NCI-H1092 (cell line): ENCODE measurements at regions not wholly inside any gene's neighbourhood (a gene's known extent, or its start where the extent isn't known, plus 50 kb on each side); places are given as distances from the start of the nearest gene placed in this dataset.
"Not testable (repeated sequence)": the region's sequence is repeated elsewhere in the genome, so short reads cannot be mapped to it uniquely, and the experiment has no call there.

Source experiments
- DNase-seq: peaks from one replicate; lab custom pipeline; 2025; lab: John Stamatoyannopoulos, UW

DNA sequence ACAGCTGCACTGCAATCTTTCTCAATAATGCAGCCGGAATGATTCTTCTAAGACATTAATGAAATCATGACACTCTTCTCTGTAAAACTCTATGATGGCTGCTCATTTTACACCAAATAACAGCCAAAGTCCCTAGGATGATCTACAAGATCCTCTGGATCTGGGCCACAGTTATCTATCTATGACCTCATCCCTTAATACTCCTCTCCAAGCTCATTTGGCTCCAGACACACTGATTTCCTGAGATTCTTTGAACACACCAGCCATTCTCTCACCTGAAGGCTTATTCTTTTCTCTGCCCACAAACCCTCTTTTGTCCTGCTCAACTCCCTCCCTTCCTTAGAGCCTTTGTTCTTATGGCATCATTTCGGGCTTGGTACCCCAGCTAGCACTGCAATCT, 577.4 kb upstream of the ANKRD30A start:
- DNase-seq: no peak

DNA sequence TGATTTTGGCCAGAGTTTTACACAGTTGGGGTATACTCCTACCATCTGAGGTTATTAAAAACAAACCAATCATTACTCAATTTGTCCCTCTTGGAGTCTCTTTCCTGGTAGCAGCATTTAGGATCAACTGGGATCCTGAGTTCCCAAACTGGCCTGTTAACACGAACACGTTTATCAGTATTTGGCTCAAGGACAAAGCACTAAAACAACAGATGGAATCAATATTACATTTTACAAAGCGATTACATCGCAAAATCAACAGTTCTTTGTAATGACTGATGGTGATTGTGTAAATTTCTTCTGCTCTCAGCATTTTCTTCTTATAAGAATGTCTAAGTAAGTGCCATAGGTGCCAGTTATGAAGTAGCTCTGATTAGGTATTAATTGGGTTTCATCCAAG, 582.9 kb upstream of the ANKRD30A start:
- DNase-seq: no peak

DNA sequence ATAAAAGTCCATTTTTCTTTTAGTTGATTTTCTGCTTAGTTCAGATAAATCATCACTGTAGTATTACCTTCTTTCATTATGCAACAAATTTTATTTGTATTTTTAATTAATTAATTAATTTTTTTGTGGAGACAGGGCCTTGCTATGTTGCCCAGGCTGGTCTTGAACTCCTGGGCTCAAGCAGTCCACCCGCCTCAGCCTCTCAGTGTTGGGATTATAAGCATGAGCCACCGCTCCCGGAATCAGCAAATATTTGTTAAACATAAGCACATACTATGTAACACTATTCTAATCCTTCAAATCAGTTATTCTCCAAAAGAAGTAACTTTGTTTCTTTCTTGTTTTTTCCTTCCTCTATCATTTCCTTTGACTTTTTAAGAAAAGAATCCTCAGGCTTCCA, 584.8 kb upstream of the ANKRD30A start:
- no peak for DNase-seq

DNA sequence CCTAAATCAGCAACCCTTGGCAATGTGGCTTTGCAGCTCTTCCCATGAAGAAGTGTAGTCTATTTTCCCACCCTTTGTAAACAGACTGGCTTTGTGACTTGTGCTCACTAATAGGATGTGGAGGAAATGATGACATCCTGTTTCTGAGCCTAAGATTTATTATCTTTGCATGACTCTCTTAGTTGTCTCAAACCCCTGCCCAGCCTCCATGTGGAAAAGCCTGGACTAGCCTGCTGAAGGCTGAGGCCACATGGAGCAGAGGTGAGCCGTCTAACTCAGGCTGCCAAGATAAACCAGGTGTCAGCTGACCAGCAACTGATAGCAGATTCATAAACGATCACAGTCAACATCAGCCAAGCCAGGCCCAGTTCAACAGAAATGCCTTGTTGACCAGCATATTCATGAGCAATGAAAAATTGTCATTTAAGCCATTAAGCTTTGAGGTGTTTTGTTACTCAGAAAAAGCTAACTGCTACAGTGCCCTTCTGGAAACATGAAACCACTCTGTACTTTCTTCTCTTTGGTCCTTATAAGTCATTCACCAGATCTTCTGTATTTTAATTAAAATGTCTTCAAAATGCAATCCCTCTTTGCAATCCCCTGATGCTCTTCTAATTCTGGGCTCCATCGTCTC, 586.3 kb upstream of the ANKRD30A start:
- no peak for DNase-seq

DNA sequence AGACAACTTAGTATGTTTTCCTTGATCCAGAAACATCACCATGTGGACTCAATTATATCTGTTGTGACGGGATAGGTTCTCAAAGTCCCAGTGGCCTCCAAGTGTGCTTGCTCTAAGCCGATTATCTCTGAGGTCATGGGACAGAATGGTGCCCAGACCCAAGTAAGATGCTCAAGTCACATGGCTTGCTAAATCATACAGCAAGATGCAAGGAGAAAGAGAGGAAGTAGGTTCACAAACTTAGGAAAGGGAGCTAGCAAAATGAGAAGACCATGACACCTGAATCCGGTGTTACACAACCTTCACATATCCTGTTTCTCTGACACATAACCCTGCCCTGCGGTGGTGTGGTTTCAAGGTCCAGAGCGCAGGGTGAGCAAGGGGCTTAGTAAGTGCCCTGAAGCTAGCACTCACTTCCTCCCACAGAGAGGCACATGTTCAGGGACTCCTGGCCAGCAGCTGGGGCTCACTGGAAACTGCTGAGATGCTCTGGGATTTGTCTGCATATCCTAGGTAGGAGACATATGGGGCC, 590.9 kb upstream of the ANKRD30A start:
- DNase-seq: no peak

DNA sequence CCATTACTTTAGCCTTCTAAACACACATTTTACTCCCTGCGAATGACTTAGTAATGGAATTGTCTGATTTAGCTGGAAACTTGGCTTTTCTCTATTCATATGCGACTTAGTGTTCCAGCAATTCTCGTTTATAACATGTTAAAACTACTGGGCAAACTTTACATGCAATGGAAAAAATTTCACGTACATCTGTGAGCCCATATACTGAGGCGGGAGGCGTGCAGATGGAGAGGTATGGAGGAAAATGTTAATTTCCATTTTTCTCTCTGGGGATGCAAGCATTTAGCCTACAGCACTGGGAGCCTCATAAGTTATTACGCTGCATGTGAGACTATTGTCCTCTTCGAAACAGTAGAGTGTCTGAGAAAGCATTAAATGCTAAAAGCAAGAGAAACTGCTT, 591.5 kb upstream of the ANKRD30A start:
- no peak for DNase-seq

DNA sequence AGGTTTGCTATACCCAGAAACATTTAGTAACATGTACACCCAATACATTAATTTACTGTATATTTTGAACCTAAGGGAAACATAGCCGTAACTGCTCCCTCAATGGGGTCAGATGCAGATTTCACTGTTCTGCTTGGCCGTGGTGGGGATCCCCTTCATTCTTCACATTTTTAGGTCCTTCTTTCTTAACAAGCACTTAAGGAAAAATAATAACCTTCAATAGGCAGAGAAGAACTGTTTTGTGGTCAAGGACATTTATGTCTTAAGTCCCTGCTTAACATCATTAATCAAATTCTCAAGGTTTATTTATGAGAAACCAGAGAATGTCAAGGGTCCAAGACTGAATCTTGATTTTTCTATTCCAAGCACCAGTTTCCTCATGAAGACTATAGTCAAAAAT, 592.1 kb upstream of the ANKRD30A start:
- DNase-seq: no peak

DNA sequence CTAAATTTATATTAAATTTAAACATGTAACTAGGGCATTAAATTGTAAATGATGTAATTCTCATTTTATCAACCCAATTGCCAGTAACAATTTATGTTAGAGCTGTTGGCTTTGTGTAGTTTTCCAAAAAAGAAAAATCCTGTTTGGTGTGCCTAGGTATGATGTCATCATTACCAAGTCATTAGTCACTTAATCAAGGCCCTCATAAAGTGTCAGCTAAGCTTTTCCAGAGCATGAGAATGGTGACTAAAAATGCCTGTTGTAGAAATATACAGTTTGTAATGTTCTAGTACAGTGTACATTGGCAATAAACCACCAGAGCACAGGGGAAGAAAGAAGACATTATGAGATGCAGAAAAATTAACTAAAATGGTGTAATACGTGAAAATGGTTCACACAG, 593.8 kb upstream of the ANKRD30A start:
- no peak for DNase-seq

DNA sequence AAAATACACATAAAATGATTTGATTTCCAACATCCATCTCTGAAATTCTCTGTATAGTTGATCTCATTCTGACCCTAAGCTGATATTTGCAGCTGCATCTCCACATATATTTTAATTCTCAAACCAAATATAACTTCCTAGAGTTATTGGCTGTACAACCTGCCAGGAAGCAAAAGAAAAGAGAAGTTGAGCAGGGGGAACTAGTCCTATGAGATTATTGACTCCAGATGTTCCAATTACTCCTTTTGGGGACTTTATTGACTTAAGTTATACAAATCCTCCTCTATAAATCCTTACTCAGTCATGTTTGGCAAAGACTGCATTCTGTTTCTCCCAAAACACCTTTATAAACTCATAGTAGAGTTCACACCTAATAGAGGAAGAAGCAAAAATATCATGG, 599.4 kb upstream of the ANKRD30A start:
- DNase-seq: no peak

DNA sequence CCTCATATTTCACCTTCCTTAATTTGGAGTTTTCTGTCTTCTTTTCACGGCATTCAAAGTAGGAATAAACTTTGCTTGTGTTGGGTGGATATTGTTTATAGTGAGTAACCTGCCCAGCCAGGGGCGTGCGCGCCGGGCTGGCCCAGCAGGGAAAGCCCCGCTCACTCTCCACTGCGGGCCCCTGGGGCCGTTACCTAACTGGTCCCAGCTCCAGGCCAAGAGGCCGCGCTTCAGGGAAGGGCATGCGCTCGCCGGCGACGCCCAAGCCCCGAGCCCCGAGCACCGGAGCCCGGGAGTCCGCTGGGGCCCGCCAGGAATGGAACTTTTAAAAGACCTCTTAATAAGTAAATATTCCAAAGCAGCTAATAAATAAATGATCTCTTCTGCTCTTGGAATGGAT, 601.3 kb upstream of the ANKRD30A start:
- not testable (repeated sequence) for DNase-seq

DNA sequence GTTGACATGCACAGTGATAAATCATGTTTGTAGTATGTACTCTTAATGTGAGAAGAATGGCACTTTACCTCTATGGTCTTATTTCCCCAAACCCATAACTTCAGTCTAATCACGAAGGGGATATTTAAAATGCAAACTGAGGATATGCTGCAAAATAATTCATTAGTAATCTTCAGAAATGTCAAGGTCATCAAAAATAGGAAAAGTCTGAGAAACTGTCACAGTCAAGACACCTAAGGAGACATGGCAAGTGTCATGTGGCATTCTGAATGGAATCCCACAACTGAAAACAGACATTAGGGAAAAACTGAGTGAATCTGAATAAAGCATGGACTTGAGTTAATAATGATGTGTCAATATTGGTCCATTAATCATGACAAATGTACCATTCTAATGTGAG, 605.5 kb upstream of the ANKRD30A start:
- no peak for DNase-seq

DNA sequence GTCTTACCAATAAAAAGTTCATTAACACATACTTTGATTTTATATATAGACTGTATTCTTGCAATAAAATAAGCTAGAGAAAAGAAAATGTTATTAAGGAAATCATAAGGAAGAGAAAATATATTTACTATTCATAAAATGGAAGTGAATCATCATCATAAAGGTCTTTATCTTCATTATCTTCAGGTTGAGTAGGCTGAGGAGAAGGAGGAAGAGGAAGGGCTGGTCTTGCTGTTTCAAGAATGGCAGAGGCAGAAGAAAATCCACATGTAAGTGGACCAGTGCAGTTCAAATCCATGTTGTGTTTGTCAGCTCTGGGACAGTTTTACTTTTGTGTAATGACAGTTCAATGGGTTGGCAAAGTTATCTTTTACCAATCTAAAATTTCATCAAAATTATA, 609.1 kb upstream of the ANKRD30A start:
- DNase-seq: no peak

DNA sequence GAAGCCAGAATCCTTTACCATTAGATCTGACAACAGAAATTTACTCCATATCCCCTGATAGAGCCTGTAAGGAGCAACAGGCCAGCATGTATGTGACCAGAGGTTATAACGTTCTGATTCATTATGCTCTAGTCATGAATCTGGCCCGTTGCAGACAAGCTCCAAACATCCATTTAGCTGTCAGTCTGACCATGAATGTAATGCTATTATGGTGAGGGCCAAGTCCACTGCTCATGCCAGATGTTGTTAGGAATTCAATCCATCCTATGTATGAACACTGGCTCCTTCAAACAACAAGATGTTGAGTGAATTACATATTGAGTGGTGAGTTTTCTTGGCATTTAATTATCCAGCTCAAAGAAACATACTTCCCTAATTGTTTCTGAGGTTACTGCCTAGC, 610.1 kb upstream of the ANKRD30A start:
- no peak for DNase-seq

DNA sequence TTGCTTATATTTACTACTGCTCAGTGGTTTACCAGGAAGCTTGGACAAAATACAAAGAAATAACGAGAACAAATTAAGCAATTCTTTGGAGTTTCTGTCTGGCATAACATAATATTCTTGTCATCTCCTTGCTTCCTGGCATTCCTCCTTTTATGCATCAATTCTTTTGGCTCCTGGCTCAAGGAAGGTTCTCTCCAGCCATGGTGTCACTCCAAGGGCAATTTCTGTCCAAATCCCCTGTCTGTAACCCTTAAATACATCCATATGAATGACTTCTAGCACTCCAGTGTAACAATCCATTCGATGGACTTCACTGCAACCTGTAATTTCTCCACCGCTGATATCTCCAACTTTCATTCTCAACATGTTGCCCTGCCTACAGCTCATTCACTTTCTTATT, 617.7 kb upstream of the ANKRD30A start:
- no peak for DNase-seq

DNA sequence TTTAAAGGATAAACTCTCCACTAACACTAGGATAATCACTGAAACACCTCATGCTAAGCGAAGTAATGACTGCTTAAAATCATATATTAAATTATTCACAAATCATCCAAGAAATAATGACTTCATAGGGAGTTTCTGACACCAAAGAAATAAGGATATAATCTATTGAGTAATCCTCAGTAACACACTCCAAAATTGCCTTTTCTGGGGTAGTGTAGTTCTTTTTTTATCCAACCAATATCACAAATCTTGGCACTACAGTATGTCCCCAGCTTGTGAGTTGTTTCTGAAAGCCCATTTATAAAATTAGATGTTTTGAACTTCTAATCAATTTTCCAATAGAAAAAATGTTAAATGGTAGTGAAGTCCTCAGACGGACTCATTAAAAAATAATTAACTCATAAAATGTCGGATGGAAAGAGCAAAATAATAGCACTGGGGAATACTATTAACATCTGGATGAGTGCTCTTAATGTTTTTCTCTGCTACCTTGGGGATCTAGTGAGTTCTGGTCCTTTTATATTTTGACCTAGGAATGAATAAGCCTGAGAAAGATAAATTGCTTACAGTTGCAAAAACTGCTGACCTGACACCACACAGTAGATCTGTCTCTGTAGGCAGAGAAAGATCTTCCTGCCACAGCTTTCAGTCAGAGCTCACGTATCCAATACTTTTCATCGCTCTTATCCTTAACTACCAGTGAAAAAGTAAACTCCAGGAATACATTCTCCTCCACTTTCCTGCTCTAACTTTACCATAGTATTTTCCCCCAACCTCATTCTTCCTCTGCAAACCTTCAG, 618.5 kb upstream of the ANKRD30A start:
- no peak for DNase-seq

DNA sequence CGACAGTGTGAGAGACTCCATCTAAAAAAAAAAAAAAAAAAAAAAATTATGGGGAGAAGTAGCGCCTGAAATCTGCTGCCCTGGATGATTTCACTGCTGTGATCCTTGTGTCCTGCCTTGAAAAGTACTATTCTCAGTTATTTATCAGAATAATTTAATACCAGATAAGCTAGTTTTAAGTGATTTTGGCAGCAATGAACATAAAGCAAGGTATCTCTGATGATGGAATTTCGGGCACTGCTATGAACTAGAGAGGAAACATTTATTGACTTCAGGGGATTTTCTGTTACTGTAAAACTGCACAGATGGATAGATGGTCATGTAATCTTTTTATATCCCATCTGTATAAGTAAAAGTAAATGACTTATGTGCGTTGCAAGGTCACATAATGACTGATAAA, 619.1 kb upstream of the ANKRD30A start:
- no peak for DNase-seq

DNA sequence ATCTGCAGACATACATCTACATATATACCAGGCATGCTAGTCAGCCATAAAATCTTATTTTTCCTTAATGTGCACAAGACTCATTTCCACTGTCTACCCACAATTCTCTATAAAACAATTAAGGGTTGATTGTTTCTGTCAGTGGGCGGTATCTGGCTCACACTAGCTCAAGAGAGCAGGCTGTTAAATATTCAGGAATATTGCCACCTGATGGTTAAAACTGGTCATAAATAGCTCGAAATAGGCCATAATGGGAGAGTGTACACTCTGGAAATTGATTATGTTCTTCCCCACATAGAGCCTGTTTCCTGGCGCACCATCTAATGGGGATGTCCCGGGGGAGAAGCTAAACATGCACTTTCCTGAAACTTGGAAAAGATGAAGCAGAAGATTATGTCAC, 620.6 kb upstream of the ANKRD30A start:
- DNase-seq: no peak

DNA sequence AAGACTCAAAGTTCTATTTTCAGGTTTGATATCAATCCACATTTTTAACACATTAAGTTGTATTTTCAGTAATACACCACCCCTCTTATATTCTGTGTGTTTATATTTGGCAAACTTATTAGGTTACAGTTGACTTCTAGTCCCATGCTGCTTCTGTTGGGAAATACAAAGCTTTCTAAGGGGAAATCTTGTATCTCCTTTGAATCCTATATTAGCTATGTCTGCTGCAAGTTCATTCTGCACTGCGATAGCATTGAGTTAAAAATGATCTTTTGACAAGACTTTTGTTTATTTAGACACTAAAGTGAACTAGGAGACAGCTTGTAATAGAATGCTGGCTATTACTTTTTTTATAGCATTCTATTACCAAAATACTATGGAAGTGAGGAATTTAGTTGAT, 625.1 kb upstream of the ANKRD30A start:
- no peak for DNase-seq

DNA sequence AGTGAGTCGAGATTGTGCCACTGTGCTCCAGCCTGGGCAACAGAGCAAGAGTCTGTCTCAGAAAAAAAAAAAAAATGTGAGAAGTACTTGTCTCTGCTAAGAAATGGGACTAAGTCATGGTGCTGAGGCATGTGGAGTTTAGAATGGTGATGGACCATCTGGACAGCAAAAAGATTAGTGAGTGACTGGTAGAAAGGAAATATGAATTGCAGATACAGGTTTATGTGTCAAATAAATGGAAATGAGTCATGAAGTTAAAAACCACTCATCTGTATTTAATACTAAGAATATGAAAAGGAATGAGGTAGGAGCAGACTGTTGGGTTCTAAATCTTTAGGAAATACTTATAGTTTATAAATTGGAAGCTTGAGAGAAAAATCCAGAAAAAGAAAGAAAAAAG, 625.7 kb upstream of the ANKRD30A start:
- no peak for DNase-seq

DNA sequence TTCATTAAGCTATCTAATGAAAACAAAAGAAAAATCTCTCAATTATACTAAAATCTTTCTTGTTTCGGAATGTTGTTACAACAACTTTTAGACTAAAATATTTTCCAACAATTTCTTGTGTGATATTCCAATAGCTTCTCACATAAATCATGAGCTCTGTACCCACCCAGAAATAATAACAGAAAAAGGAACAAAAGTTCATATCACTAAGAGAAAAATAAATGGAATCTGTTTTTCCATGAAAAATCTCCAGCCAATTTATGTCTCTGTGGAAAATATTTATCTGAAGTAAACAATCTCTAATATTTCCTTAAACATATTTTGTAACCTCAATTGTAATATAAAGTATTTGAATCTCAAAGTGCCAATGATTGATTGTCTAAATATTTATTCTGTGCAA, 628.6 kb upstream of the ANKRD30A start:
- DNase-seq: no peak

DNA sequence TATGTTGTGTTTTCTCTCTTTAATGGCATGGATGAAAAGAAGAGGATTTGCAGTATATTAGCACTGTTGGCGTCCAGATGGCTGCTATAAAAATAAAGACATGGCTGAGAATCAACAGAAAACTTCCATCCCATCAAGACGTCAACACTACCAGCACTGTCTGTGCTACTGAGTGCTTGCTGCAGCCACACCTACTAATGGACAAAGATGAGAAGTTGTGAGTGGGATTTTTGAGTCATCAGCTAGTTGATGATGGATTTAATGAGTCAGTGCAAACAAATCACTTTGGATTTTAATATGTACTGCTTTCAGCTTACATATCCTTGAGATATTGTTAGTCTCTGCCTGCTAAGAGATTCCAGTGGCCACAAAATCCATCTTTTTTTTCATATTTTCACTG, 631.0 kb upstream of the ANKRD30A start:
- no peak for DNase-seq

DNA sequence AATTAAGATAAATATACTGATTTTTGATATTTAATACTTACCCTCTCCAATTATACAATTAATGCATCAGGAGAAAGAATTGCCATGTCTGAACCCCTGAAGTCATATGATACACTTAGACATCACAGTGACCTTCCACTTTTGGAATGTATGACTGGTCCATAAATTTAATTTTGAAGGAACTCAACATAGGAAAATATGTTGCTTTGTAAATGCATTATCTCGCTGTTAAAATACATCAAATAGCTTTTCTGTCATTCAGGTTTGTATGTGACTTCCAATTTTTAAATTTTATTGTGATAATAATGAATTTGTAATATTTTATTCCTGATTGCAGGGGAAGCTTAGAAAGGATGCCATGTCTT, 631.9 kb upstream of the ANKRD30A start:
- DNase-seq: no peak

DNA sequence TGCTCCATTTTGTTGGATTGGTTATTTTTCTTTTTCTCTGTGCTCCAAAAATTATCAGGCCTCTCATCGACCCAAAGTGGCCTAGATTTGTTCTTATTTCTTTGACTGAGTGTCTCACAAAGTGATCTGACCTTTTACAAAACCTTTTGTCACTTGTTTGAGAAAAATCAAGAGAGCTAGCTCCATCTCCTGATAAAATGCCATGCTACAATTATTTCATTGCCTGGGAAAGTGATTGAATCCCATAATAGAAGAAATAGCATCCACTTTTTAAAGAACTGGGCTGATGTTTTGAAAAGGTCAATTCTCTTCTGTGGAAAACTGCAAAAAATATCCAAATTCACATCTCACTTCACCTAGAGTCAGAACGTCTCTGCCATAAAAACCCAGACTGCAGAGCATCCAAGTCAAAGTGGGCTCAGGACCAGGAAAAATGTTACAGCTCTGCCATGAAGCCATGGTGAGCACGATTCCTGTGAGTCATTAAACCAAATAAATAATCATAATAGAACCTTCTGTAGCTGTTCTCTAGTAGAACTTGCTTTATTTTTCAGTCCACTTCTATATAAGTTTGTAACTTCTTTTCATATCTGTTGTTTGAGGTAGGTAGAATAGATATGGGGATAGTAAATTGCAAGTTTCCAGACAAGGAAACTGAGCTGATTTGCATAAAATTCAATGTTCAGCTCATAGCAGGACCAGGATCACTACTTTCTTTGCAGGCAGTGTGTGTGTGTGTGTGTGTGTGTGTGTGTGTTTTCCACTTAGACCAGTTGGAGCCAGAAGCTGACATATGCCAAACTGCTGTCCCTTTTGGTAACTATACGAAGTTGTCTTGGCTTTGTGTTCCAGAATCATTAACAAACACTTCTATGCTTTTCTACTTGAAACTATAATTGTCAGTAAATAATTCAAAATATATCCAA, 632.5 kb upstream of the ANKRD30A start:
- DNase-seq: no peak
